ENCODE measurements at regions not wholly inside any gene's neighbourhood (a gene's known extent, or its start where the extent isn't known, plus 50 kb on each side); places are given as distances from the start of the nearest gene placed in this dataset.

DNA sequence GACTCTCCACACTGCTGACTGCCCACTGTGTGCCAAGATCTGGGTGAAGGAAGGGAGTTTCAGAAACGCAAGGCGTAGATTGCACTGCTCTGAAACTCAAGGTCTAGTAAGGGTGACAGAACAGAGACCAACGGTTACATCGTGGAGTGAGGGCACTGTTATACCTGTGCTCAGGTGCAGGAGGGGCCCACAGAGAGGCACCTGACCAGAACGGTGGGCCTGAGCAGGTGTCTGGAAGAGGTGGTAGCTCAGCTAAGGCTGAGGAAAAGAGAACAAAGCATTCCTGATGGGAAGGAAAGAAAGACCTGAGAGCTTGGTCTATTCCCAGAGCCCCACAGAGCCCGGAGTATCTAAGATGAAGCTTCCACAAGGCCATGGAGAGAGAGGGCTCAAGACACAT is 267.2 kb downstream of the MED10 start:
- WGBS, 2 donors = 84 to 91% methylated on average over 6 of the region's 6 CpGs
- no peak for TF ChIP-seq POLR2A (IDR thresholded peaks at IDR 0.05)
- TF ChIP-seq, protein P1, sequence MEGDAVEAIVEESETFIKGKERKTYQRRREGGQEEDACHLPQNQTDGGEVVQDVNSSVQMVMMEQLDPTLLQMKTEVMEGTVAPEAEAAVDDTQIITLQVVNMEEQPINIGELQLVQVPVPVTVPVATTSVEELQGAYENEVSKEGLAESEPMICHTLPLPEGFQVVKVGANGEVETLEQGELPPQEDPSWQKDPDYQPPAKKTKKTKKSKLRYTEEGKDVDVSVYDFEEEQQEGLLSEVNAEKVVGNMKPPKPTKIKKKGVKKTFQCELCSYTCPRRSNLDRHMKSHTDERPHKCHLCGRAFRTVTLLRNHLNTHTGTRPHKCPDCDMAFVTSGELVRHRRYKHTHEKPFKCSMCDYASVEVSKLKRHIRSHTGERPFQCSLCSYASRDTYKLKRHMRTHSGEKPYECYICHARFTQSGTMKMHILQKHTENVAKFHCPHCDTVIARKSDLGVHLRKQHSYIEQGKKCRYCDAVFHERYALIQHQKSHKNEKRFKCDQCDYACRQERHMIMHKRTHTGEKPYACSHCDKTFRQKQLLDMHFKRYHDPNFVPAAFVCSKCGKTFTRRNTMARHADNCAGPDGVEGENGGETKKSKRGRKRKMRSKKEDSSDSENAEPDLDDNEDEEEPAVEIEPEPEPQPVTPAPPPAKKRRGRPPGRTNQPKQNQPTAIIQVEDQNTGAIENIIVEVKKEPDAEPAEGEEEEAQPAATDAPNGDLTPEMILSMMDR (IDR thresholded peaks at IDR 0.05) = no peak
- no peak overlapping the region for H3K4me3 ChIP-seq (ENCODE audit: low read depth, poor library complexity, severe bottlenecking)
- intact Hi-C loops (cut with DNase I; ENCODE audit: low total_unique reads) = no loop called here
- peak in 1 of 2 donors; percentile 49 for DNase-seq (ENCODE audit: low spot score in 2 of 2)

DNA sequence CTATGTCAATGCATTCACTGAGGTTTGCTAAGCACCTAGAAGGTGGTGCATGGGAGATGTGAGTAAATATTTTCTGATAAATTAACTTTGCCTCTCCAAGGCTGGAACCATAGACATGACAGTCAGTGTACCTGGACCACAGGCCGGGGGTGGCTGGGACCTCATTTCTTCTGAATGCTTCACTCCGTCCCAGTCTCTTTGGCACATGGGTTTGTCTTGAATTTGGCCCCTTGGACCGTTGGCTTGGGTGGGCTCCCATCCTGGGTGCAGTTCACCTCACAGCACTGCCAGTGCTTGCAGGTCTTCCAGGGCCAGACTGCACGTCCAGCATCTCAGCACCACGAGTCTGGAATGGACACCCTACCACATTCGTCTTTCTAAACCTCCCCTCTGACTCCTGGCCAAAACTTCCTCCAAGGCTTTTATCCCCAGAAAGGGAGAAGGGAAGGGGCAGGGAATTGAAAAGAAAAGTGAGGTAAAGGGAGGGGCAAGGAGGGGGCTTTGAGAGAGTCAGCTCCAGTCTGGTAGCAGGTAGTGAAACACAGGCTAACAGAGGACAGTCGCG is 267.8 kb downstream of the MED10 start:
- intact Hi-C loops (cut with DNase I; ENCODE audit: low total_unique reads) = no loop called here
- TF ChIP-seq POLR2A (IDR thresholded peaks at IDR 0.05) = no peak
- TF ChIP-seq, protein P1 (IDR thresholded peaks at IDR 0.05) = no peak
- 76 to 87% methylated on average over 8 of the region's 8 CpGs for WGBS, 2 donors
- peak in 1 of 2 donors; percentile 53 for DNase-seq (ENCODE audit: low spot score in 2 of 2)
- no peak overlapping the region for H3K4me3 ChIP-seq (ENCODE audit: low read depth, poor library complexity, severe bottlenecking)

DNA sequence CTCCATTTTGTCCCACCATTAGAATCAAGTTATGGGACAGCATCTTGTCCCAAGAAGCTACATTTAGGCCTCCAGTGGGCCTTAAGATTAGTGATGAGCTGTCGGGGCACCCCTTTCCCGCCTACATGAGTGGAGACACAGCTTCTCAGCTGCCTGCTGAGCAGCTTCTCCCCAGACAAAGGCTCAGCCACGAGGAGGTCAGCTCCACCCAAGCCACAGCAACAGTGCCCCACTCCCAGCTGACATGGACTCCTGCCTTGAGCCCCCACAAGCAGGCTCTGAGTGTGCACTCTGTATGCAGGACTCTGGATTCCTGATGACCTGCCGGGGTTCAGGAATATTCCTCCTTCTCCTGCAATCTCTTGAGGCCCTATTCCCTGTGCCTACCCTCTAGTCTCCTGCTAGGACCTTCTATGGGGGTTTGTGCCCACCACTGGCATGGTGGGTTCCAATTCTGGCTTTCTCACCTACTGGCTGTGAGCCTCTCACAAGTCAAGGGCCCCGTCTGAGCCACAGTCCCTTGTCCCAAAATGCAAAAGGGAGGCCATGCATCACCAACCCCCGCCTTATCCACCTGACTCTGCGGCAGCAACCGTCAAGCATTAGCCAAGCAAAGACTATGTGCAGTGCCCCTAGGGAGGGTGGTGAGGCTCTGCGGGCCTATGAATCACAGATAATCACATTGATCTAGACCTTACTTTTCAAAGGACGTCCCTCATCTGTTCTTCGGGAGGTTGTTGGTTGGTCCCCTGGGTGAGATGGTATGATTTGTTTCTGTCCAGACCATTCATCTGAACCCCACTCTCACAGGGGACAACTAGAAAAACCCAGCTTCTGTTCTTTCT is 269.1 kb downstream of the MED10 start:
- intact Hi-C loops (cut with DNase I; ENCODE audit: low total_unique reads) = no loop called here
- peak in 1 of 2 donors; percentile 36 for DNase-seq (ENCODE audit: low spot score in 2 of 2)
- 84 to 88% methylated on average over 11 of the region's 11 CpGs for WGBS, 2 donors
- H3K4me3 ChIP-seq (ENCODE audit: low read depth, poor library complexity, severe bottlenecking) = no peak overlapping the region
- TF ChIP-seq, protein P1 (IDR thresholded peaks at IDR 0.05) = no peak
- TF ChIP-seq POLR2A (IDR thresholded peaks at IDR 0.05) = no peak

DNA sequence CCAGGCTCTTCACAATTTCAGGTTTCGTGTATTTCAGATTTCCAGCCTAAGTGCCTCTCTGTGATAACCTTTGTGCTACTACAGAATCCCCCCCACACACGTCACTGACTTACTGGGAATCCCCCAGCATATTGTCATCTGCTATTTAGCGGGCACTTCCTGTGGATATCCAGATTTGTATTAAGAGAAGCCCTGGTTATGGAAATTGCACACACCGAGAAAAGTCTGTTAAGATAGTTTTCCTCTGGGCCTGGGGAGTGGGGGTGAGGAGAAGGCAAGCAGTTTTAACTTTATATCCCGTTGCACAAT is 269.9 kb downstream of the MED10 start:
- TF ChIP-seq, protein P1 (IDR thresholded peaks at IDR 0.05) = no peak
- no peak for TF ChIP-seq POLR2A (IDR thresholded peaks at IDR 0.05)
- intact Hi-C loops (cut with DNase I; ENCODE audit: low total_unique reads) = no loop called here
- H3K4me3 ChIP-seq (ENCODE audit: low read depth, poor library complexity, severe bottlenecking) = no peak overlapping the region
- 66 to 77% methylated on average over 5 of the region's 5 CpGs for WGBS, 2 donors
- no peak for DNase-seq (ENCODE audit: low spot score in 2 of 2)

DNA sequence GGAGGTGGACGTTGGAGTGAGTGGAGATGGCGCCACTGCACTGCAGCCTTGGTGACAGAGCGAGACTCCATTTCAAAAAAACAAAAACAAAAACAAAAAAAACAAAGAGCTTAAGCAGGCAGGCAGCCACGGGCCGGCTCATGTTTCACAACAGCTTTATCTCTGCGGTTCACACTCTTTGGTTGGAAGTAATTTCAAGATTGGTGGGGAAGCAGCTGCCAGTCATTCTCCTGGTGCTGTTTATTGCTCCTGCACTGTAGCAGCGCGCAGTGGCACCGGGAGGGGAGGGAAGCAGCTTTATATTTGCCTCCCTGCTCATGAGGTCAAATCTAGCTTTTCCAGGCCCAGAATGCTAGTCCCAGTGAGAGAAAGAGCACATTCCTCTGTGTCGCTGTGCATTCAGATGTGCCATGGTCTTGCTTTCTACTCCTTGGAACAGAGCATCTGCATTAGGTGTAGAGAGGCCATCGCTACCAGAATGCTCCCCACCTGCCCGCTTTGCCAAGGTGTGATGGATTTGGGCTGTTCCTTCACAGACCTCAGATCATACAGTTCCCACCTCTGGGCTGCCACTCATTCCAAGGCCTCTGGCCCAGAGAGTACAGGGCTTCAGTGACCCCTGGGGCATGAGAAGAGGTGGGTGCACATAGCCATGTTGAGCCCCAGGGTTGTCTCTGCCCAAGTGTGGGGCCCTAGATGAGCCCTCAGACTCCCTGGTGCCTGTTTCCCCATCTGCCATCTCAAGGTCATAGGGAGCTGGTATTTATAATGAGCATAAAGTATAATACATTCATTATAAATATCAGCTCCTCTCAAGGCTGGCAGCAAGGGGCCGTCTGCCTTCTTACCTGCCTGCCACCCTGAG is 270.4 kb downstream of the MED10 start:
- 69 to 73% methylated on average over 13 of the region's 13 CpGs for WGBS, 2 donors
- intact Hi-C loops (cut with DNase I; ENCODE audit: low total_unique reads) = no loop called here
- DNase-seq (ENCODE audit: low spot score in 2 of 2) = peak in 1 of 2 donors; percentile 59
- TF ChIP-seq, protein P1 (IDR thresholded peaks at IDR 0.05) = no peak
- TF ChIP-seq POLR2A (IDR thresholded peaks at IDR 0.05) = no peak
- H3K4me3 ChIP-seq (ENCODE audit: low read depth, poor library complexity, severe bottlenecking) = no peak overlapping the region
